RWPE2 (cell line): ENCODE measurements at regions not wholly inside any gene's neighbourhood (a gene's known extent, or its start where the extent isn't known, plus 50 kb on each side); places are given as distances from the start of the nearest gene placed in this dataset.
"Not testable (repeated sequence)": the region's sequence is repeated elsewhere in the genome, so short reads cannot be mapped to it uniquely, and the experiment has no call there.

Experiments used
- ATAC-seq: fragments of 200-7000 bp; cut with Tn5 transposase; 3 replicates; pipeline ENCODE4 v1.9.1; 2021; ENCODE audit warnings: low read depth
- DNase-seq: peaks from one replicate; pipeline ENCODE4 v3.0.0-alpha.2; 2020; ENCODE audit warnings: low spot score
- H3K27ac ChIP-seq: fragments of 450-650 bp; 2 replicates; pipeline ENCODE4 v1.5.1; 2017; ENCODE audit warnings: mild to moderate bottlenecking; ENCODE audit not compliant: poor library complexity, severe bottlenecking
- H3K27me3 ChIP-seq: fragments of 250-450 bp; sonication (Bioruptor Pico); 2 replicates; pipeline ENCODE4 v1.5.1; 2021; ENCODE audit warnings: mild to moderate bottlenecking, moderate library complexity; ENCODE audit not compliant: insufficient read depth, poor library complexity, severe bottlenecking
- H3K36me3 ChIP-seq: fragments of 250-450 bp; sonication (Bioruptor Pico); 2 replicates; pipeline ENCODE4 v1.5.1; 2020; ENCODE audit warnings: low read depth, mild to moderate bottlenecking, moderate library complexity
- H3K4me1 ChIP-seq: fragments of 250-450 bp; sonication (Bioruptor Pico); 2 replicates; pipeline ENCODE4 v1.5.1; 2021; ENCODE audit warnings: mild to moderate bottlenecking, moderate library complexity; ENCODE audit not compliant: insufficient read depth, poor library complexity, severe bottlenecking
- H3K4me3 ChIP-seq: fragments of 250-450 bp; sonication (Bioruptor Pico); 2 replicates; pipeline ENCODE4 v1.5.1; 2021; ENCODE audit warnings: mild to moderate bottlenecking, moderate library complexity; ENCODE audit not compliant: severe bottlenecking
- H3K9me3 ChIP-seq: fragments of 250-450 bp; sonication (Bioruptor Pico); 2 replicates; pipeline ENCODE4 v1.5.1; 2021; ENCODE audit warnings: mild to moderate bottlenecking, moderate library complexity; ENCODE audit not compliant: severe bottlenecking
- CTCF ChIP-seq: fragments of 450-650 bp; IDR thresholded peaks from one replicate; pipeline ENCODE4 v1.5.1; 2017; ENCODE audit warnings: mild to moderate bottlenecking, moderate library complexity; ENCODE audit not compliant: poor library complexity, severe bottlenecking

DNA sequence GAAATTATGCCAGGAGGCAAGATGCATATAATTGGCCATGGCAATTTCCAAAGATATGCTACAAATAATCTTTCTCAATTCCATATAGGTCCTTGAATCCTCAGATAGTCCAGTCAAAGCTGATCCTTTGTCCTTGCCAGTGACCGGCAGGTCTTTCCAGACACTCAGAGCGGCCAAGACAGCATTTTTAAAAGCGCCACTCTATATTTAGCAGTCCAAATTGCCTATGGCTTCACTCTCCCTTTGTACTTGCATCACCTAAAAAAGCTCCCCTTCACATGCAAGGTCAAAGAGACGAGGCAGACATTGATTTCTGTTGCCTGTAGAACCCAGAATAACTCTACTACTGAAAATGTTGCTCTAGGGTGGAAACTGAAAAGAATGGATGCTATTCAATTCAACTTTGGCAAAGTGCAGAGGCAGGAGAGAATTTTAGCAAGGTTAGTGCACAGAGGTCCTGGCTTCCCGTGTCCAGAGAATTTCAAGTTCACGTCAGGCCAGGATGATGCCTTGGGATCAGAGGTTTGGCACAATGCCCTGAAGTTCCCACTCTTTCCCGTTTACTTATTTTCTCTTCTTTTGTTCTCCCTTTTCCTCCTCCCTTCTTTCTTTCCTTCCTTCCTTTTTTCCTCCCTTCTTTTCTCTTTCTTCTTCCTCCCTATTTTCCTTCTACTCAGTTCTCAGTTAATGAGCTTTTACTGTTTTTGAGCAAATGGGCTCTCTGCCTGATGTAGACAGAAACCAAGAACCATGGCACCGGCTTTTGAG is 108.5 kb downstream of the KCNK1 start:
- H3K9me3 ChIP-seq = no peaks in the 10 kb centered on the region
- no peak overlapping the region for H3K27ac ChIP-seq
- DNase-seq = no peak
- H3K4me1 ChIP-seq = no peaks in the 10 kb centered on the region
- no peak for ATAC-seq
- TF ChIP-seq CTCF = no peak
- no peaks in the 10 kb centered on the region for H3K27me3 ChIP-seq
- no peaks in the 10 kb centered on the region for H3K36me3 ChIP-seq
- no peak overlapping the region for H3K4me3 ChIP-seq

DNA sequence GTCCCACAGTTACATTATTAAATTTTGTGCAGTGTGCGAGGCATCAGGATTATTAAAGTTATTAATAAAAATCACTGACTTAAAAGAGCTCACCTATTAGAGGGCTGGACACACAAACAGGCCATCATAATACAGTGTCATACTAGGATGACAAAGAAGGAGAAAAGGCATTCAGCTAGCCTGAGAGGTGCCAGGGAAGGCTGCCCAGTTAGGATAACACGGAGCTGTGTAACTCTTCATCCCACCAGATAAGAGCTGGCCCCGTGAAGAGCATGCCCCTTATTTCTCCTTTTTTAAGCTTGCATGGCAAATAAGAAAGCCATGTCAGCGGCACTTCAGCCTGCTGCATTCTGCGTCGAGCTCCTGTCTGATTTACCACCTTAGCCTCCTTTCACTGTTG is 109.5 kb downstream of the KCNK1 start:
- Histone ChIP-seq H3K4me1 (no peaks in the 10 kb centered on the region), H3K4me3 (no peak overlapping the region), H3K9me3 (no peaks in the 10 kb centered on the region), H3K36me3 (no peaks in the 10 kb centered on the region), H3K27me3 (no peaks in the 10 kb centered on the region), H3K27ac (no peak overlapping the region)
- DNase-seq = no peak
- TF ChIP-seq CTCF = no peak
- no peak for ATAC-seq

- H3K9me3 ChIP-seq, H3K4me1 ChIP-seq, H3K4me3 ChIP-seq, H3K27me3 ChIP-seq, H3K27ac ChIP-seq, H3K36me3 ChIP-seq, DNase-seq, ATAC-seq: not testable (repeated sequence)
Observed at GRCh38 chr1:233724131-233724631, 110.3 kb downstream of the KCNK1 start.

DNA sequence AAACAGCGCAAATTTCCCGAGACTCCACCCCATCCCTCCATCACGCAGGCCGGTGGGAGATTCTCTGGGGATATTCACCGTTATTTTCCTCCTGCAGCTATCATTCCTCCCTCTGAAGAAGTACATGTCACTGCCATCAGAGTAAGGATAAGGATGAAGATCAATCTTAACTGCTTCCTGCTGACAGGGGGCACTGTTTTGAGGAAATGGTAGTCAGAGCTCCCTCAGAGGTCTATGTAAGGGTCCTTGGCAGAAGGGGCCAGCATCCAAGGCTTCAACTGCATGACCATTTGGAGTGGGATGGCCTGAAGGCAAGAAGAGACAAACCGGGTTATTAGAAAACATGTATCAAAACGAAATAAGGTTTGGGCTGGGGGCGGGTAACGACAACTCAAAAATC is 111.5 kb downstream of the KCNK1 start:
- TF ChIP-seq CTCF = no peak
- Histone ChIP-seq H3K9me3 (no peaks in the 10 kb centered on the region), H3K36me3 (no peaks in the 10 kb centered on the region), H3K27me3 (no peaks in the 10 kb centered on the region), H3K27ac (no peak overlapping the region), H3K4me1 (no peaks in the 10 kb centered on the region), H3K4me3 (no peak overlapping the region)
- DNase-seq = no peak
- no peak for ATAC-seq

GRCh38 chr1:233728721-233729120 is 114.8 kb downstream of the KCNK1 start:
- Histone ChIP-seq H3K4me3 (no peak overlapping the region), H3K36me3 (no peaks in the 10 kb centered on the region), H3K27ac (no peak overlapping the region), H3K9me3 (no peaks in the 10 kb centered on the region), H3K4me1 (no peaks in the 10 kb centered on the region), H3K27me3 (no peaks in the 10 kb centered on the region)
- TF ChIP-seq CTCF = no peak
- DNase-seq (no peak), ATAC-seq (no peak)
